ENCODE measurements at regions not wholly inside any gene's neighbourhood (a gene's known extent, or its start where the extent isn't known, plus 50 kb on each side); places are given as distances from the start of the nearest gene placed in this dataset.

DNA sequence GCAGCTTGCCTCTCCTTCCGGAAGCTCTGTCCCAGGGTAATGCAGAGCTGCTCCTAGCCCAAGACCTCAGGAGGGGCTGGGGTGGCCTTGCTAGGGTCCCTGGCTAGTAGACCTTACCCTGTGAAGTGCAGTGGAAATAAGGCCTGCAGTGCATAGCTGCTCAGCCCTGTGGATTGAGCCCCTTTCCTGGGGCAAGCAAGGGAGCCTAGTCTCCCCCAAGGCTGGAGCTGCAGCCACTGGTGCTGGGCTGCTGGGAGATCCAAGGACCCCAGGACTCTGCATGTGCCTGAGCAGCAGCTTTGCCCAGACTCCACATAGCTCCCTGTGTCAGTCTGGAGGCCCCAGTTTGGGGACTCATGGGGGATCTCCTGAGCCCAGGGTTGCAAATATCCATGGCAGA lies 57.9 kb downstream of the FANCF start:
- CTCF ChIA-PET (ENCODE audit: unreplicated experiment) = no interaction called here
- no peaks in the 10 kb centered on the region for H3K36me3 ChIP-seq (ENCODE audit: insufficient read depth, low read length)
- DNase-seq (ENCODE audit: low spot score) = no peak

DNA sequence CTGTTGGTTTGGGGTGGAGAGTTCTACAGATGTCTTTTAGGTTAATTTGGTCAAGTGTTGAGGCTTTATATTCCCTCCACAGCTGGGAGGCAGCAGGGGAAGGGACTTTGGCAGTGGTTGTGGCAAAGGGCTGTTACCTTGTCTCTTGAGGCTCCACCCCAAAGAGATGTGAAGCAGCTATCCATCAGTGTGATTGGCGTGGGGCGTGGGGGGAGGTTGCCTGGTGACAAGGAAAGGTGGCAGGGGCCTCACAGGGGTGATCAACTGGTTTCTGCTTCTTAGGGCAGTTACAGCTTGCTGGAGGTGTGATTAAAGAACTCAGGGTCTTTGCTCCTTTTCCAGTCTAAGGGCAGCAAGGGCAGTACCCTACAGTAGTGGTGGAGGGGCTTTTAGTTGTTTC lies 59.3 kb downstream of the FANCF start:
- Histone ChIP-seq H3K4me1 (ENCODE audit: insufficient read depth, low read length, poor library complexity, severe bottlenecking) (no peaks in the 10 kb centered on the region), H3K79me2 (ENCODE audit: insufficient read depth, low read depth, low read length) (no peaks in the 10 kb centered on the region), H3K4me3 (ENCODE audit: low read depth, low read length, poor library complexity, severe bottlenecking) (no peak overlapping the region), H3K9me3 (ENCODE audit: low read length) (no peaks in the 10 kb centered on the region), H3K27ac (ENCODE audit: low read depth, low read length, poor library complexity, severe bottlenecking) (no peak overlapping the region), H3K9me2 (ENCODE audit: insufficient read depth, low read length) (no peaks in the 10 kb centered on the region; the same call in 1 of the 2 replicates), H3K4me2 (ENCODE audit: low read length) (no peak overlapping the region), H4K20me1 (ENCODE audit: insufficient read depth, low read length) (no peaks in the 10 kb centered on the region), H2AFZ (ENCODE audit: low read length) (no peak overlapping the region), H3K36me3 (ENCODE audit: insufficient read depth, low read length) (no peaks in the 10 kb centered on the region)
- no peak for DNase-seq (ENCODE audit: low spot score)
- POLR2A ChIA-PET = no interaction called here
- intact Hi-C loops (cut with micrococcal nuclease; ENCODE audit: unreplicated experiment) = no loop called here
- BruUV-seq (replicated peaks) = no TSS peak
- TF ChIP-seq EZH2phosphoT487 (IDR thresholded peaks at IDR 0.05; ENCODE audit: borderline replicate concordance, low read depth, low read length) = no peak
- TF ChIP-seq, protein P1, sequence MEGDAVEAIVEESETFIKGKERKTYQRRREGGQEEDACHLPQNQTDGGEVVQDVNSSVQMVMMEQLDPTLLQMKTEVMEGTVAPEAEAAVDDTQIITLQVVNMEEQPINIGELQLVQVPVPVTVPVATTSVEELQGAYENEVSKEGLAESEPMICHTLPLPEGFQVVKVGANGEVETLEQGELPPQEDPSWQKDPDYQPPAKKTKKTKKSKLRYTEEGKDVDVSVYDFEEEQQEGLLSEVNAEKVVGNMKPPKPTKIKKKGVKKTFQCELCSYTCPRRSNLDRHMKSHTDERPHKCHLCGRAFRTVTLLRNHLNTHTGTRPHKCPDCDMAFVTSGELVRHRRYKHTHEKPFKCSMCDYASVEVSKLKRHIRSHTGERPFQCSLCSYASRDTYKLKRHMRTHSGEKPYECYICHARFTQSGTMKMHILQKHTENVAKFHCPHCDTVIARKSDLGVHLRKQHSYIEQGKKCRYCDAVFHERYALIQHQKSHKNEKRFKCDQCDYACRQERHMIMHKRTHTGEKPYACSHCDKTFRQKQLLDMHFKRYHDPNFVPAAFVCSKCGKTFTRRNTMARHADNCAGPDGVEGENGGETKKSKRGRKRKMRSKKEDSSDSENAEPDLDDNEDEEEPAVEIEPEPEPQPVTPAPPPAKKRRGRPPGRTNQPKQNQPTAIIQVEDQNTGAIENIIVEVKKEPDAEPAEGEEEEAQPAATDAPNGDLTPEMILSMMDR (conservative IDR thresholded peaks at IDR 0.05; ENCODE audit: low read length) = no peak
- CTCF ChIA-PET (ENCODE audit: unreplicated experiment) = no interaction called here

More for the DNA sequence above, 57.9 kb downstream of the FANCF start:
- Histone ChIP-seq H3K27ac (ENCODE audit: low read depth, low read length, poor library complexity, severe bottlenecking) (no peak overlapping the region), H3K9me2 (ENCODE audit: insufficient read depth, low read length) (no peaks in the 10 kb centered on the region; the same call in 1 of the 2 replicates), H4K20me1 (ENCODE audit: insufficient read depth, low read length) (no peaks in the 10 kb centered on the region), H3K4me3 (ENCODE audit: low read depth, low read length, poor library complexity, severe bottlenecking) (no peak overlapping the region), H3K79me2 (ENCODE audit: insufficient read depth, low read depth, low read length) (no peaks in the 10 kb centered on the region), H3K9me3 (ENCODE audit: low read length) (no peaks in the 10 kb centered on the region), H3K4me2 (ENCODE audit: low read length) (no peak overlapping the region), H2AFZ (ENCODE audit: low read length) (no peak overlapping the region), H3K4me1 (ENCODE audit: insufficient read depth, low read length, poor library complexity, severe bottlenecking) (no peaks in the 10 kb centered on the region)
- POLR2A ChIA-PET = interaction anchor here (0.9 kb wide), 1 partner anchor 14 kb away, joined by 3 read pairs; no protein-coding TSS in a partner anchor
- intact Hi-C loops (cut with micrococcal nuclease; ENCODE audit: unreplicated experiment) = no loop called here
- TF ChIP-seq, protein P1 (conservative IDR thresholded peaks at IDR 0.05; ENCODE audit: low read length) = no peak
- no peak for TF ChIP-seq EZH2phosphoT487 (IDR thresholded peaks at IDR 0.05; ENCODE audit: borderline replicate concordance, low read depth, low read length)
- no TSS peak for BruUV-seq (replicated peaks)

DNA sequence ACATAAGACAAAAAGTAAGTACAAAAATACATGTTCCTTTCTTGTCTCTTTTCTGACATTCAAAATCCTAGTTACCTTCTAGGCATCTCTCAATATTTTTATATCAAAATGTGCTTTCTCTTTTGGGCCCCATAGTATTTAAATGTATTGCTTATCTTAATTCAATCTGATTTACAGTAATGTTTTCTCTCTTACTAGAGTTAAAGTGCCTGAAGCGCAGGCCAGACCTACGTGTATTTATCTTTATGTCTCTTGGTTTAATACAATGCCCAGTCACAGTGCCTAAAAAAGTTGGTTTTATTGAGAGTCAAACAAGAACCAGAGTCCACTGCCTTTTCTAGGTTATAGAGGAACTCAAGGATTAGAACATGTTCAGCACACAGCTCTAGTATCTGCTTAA lies 64.3 kb downstream of the FANCF start:
- Histone ChIP-seq H3K4me1 (ENCODE audit: insufficient read depth, low read length, poor library complexity, severe bottlenecking) (no peaks in the 10 kb centered on the region), H3K4me2 (ENCODE audit: low read length) (no peak overlapping the region), H4K20me1 (ENCODE audit: insufficient read depth, low read length) (no peaks in the 10 kb centered on the region), H3K36me3 (ENCODE audit: insufficient read depth, low read length) (no peaks in the 10 kb centered on the region), H2AFZ (ENCODE audit: low read length) (no peak overlapping the region), H3K9me2 (ENCODE audit: insufficient read depth, low read length) (no peaks in the 10 kb centered on the region), H3K9me3 (ENCODE audit: low read length) (no peaks in the 10 kb centered on the region), H3K27ac (ENCODE audit: low read depth, low read length, poor library complexity, severe bottlenecking) (no peak overlapping the region), H3K4me3 (ENCODE audit: low read depth, low read length, poor library complexity, severe bottlenecking) (no peak overlapping the region), H3K79me2 (ENCODE audit: insufficient read depth, low read depth, low read length) (no peaks in the 10 kb centered on the region)
- no peak for DNase-seq (ENCODE audit: low spot score)
- ChIA-PET POLR2A (interaction anchor here (0.6 to 1.1 kb wide), 2 partner anchors 9 to 341 kb away, joined by 3 to 4 read pairs; no protein-coding TSS in a partner anchor), CTCF (ENCODE audit: unreplicated experiment) (no interaction called here)
- TF ChIP-seq, protein P1 (conservative IDR thresholded peaks at IDR 0.05; ENCODE audit: low read length) = no peak
- TF ChIP-seq EZH2phosphoT487 (IDR thresholded peaks at IDR 0.05; ENCODE audit: borderline replicate concordance, low read depth, low read length) = no peak
- no TSS peak for BruUV-seq (replicated peaks)
- intact Hi-C loops (cut with micrococcal nuclease; ENCODE audit: unreplicated experiment) = no loop called here
